Left forelimb (tissue), 1 donor: ENCODE measurements at regions not wholly inside any gene's neighbourhood (a gene's known extent, or its start where the extent isn't known, plus 50 kb on each side); places are given as distances from the start of the nearest gene placed in this dataset.

Experiments
- DNase-seq: peaks from one replicate; pipeline ENCODE4 v3.0.0-alpha.2; 2018; ENCODE audit warnings: low spot score

- no peak for DNase-seq
Observed at GRCh38 chr2:103734911-103735310, 973.1 kb downstream of the TMEM182 start.

- DNase-seq, result no peak
Observed at GRCh38 chr2:103738108-103738507, 976.3 kb downstream of the TMEM182 start.

DNA sequence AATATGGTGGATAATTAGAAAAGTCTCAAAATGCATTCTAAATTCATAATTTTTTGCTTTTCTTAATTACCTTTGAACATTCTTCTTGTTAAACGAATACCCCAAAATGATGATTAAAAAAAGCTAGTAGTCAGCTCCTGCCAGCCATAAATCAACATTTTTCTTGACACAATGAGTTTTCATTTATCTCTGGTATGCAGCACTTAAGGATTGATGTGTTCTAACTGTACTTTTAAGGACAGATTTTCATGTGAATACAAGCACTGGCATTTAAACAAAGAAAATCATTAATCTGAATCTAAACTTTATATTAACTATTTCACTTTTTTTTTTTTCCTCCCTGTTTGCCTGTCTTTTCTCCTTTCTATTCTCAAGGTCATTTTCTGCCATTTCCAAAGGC lies 976.8 kb downstream of the TMEM182 start:
- no peak for DNase-seq

- DNase-seq, result no peak
Observed at GRCh38 chr2:103739186-103739585, 977.4 kb downstream of the TMEM182 start.

DNA sequence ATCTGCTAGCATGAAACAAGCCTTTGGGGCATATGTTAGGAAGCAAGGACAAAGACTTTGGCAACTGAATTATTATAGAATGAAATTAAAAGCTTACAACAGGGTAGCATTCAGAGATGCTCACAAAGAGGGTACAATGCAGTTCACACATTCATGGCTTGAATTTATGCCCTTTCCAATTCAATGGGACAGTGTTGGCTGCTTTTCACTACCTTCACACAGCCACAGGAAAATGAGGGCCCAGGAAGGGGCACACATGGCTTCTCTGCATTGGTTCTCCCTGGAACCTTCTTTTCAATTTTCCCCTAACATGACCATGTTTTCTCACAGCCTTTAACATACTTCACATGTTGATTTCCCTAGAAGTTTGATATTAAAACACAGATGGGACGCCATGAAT lies 978.1 kb downstream of the TMEM182 start:
- DNase-seq, result no peak

DNA sequence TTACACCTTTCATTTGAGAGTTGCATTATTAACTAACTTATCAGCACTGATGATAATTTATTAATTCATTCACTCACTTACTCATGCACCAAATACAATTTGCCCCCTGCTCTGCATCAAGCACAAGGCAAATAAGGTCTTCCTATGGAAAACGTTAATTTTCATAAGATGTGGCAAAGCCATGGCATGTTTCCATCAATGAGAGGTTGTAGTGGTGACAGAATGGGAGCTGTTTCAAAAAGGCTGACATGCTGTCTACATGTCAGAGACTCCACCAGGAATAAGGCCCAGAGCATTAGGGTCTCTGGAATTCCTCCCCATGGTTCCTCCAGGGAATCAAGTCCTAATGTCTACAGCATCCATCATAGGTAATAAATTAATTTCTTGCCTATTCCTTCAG lies 978.8 kb downstream of the TMEM182 start:
- DNase-seq, result no peak

DNA sequence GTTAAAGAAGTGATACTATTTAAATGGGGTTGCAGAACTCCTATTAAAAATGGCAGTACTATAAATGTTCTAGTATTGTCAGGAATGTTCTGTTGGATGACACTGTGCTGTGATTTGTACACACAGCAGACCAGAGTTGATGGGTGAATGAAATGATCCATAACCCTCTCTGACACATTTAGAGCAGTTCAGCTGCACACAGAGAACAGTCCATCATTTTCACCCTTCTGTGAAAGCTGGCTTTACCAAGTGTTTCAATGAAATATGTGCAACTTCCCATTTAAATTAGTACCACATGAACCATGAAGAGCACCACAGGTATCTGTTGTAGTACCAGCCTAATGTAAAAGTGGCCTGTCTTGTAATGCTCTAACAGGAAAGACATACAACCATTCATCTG lies 981.4 kb downstream of the TMEM182 start:
- no peak for DNase-seq

GRCh38 chr2:103754530-103754929 lies 992.7 kb downstream of the TMEM182 start:
- DNase-seq, result no peak

DNA sequence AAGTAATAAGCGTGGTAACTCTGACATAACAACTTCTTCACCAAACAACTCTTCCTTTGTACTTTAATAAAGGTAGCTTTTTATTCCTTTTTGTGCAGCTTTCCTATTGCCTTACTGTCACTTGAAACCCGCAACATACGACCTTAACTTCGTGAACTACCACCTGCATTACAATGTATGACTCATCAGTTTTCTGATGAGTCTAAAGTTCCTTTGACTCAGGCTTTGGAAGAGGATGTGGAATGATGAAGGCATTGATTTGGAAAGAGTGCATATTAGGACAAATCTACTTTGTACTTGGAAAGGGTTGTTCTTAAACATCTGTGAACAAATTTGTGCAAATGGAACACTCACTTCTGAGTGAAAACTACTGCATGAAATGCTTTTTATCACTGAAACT lies 1012.1 kb downstream of the TMEM182 start:
- DNase-seq, result no peak

DNA sequence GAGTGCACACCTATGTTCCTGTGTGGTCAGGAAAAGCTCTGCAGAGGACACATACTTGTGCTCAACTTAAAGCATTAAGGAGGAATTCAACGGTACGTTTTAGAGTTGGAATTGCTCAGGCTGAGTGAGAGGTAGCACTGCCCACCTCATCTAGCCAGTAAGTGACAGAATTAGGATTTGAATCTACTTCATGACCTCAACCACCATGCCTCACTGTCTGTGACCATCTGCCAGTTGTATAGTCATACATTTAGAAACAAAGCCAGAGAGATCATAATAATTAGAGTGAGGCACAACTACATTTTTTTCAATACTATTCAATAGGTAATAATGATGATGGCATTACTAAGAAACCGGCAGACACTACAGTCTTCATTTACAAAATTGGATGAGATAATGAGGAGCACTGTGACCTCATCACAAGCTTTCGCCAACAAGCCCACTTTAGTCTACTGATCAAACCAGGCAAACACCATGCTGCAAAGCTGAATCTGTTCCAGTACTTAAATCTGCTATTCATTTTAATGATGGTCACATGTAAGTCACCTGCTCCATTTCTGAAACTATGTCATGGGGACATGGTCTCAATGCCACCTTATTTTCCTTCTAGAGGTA lies 1018.4 kb downstream of the TMEM182 start:
- DNase-seq, result no peak

DNA sequence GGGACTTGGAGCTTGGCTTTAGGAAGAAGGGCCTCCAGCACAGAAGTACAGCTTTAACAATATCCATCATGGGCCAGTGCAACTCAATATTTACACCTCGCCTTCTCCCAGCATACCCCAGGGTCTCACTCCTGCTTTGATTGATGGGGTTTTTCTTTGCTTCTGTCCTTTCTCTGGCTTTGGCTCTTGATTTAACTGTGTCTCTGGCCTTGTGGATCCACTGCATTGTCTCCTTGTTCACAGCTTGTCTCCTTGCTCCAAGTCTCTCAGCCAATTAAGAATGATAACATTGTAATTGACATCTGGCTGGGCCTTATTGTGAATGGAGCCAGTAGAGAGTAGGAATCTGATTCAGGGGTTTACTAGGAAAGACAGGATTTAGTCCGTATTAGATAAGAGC lies 1019.5 kb downstream of the TMEM182 start:
- DNase-seq, result no peak

- DNase-seq, result no peak
Observed at GRCh38 chr2:103784261-103784660, 1022.4 kb downstream of the TMEM182 start.

DNA sequence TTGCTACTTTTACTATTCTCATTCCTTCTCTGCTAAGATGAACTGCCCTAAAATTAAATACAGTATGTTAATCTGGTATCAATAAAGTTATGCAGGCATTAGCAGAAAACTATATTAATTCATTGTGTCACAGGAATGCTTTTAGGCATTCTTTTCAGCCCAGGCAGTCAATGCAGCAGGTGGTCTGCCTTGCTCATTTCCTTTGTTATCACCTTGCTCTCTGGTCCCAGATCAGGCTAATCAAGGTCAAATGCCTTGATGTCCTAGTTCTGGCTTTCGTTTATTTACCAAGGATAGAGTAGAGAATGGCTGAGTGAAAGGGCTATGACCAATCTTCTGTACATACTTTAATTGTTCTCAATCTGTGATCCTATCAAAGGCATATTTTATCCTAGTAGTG lies 1023.6 kb downstream of the TMEM182 start:
- DNase-seq, result no peak

DNA sequence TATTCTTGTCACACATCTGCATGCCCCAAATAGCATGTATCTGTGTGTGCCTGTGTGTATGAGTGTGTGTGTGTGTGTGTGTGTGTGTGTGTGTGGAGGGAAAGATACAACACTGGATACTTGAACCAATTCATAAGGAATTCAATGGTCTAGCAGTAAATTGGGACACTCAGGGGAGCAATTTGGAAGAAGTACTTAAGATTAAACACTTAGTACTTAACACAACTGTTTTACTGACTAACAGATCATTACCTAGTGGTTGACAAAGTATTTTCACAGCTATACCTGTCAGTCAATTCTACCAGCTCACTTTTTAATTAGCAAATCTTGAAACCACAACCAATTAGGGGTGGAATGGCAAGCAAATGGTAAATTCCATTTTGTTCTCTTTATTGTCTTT lies 1024.1 kb downstream of the TMEM182 start:
- no peak for DNase-seq

DNA sequence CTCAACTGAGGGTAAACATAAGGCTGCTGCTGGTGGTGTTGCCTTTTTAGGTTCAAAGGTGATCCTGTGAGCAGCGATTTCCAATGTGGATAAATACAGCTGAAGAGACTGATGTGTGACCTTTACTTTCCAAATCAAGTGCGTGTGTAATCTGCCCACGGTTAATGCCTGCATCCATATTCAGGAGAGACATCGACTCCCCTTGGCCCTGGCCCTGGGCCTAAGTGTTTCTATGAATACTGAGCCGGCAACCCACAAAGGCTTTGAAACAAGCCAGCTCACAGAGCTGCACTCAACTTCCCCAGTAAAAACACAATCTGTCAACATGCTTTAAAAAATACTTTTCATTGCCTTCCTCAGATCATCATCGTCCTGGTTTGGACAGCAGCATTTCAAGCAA lies 1026.6 kb downstream of the TMEM182 start:
- DNase-seq, result no peak

DNA sequence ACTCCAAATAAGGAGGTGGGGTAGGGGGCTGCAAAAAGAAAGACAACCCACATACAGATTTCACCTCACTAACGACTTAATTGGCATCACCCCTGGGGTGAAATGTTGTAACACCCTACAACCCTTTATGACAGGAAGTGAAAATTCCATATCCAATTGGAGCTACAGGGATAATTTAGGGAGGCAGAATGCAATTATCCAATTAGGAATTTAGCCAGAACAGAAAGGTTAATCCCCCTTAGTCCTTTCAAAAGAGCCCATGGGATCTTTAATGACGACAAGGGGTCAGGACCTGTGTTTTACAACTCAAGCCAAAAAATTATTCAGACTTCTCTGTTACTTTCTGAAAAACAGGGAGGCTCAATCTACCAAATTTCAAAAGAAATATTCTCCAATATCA lies 1027.1 kb downstream of the TMEM182 start:
- DNase-seq, result no peak

GRCh38 chr2:103789381-103790095 lies 1027.7 kb downstream of the TMEM182 start:
- no peak for DNase-seq

DNA sequence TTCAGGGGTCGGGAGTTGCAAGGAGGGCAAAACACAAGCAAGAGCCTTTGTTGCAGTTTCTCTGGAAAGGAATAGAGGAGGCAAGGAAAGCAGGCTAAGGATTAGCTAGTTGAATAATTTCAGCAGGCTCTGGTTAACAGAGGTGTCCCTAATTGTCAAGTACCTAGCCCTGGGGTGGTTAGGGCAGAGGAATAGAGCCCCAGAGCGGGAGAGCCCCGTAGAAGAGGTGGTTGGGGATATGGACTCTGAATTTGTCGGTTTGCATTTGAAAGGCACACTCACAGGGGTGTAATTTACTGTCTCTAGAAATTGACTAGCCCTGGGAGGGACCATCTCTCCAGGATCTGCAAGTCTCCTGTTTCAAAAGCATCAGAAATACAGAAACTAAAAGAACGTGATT lies 1030.2 kb downstream of the TMEM182 start:
- DNase-seq, result no peak

DNA sequence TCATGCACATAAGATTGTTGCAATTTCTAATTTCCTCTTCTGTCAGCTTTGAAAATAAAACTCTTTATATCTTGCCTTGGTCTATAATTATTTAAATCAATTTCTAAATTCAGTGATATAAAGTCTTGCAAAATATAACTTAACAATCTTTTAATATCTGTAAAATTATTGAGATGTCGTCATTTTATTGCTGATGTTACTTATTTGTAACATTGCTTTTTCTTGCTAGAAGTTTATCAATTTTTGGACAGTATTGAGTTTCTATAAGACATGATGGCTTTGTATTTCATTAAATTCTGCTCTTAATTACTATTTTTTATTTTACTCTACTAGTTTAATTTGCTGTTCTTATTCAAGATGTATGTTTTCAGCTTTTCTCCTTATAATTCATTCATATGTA lies 1036.5 kb downstream of the TMEM182 start:
- no peak for DNase-seq

- DNase-seq, result no peak
Observed at GRCh38 chr2:103804013-103804412, 1042.2 kb downstream of the TMEM182 start.

DNA sequence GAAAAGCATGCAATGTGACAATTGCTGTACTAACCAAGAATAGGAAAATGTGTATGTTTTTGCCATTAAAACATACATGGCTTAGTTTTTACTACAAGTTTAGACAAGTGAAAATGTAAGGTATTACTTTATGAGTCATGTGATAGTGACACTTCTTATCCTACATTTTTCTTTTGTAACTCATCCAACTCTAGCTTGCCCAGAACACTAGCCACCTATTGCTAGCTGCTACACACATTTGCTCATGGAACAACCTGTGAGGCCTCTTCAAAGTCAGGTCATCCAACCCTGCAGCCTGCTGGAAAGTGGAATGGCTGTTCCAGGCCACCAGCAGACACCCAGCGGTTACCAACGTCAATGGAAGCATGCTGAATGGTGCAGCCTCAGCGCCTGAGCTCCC lies 1043.9 kb downstream of the TMEM182 start:
- no peak for DNase-seq

- no peak for DNase-seq
Observed at GRCh38 chr2:103808814-103809213, 1045.1 kb upstream of the POU3F3 start.

DNA sequence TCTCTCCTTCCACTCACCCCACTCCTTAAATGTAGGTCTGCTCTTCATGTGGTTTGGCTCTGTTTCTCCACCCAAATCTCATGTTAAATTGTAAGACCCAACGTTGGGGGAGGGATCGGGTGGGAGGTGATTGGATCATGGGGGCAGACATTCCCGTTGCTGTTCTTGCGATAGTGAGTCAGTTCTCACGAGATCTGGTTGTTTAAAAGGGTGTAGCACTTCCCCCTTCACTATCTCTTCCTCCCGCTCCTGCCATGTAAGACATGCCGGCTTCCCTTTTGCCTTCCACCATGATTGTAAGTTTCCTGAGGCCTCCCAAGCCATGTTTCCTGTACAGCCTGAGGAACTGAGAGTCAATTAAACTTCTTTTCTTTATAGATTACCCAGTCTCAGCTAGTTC lies 1044.5 kb upstream of the POU3F3 start:
- no peak for DNase-seq

GRCh38 chr2:103809941-103810441 lies 1043.9 kb upstream of the POU3F3 start:
- no peak for DNase-seq
